Thymus (tissue), 11 donors: ENCODE measurements at regions not wholly inside any gene's neighbourhood (a gene's known extent, or its start where the extent isn't known, plus 50 kb on each side); places are given as distances from the start of the nearest gene placed in this dataset.

ENCODE experiments used
- DNase-seq, 9 donors: peaks; one replicate each; pipeline ENCODE4 v3.0.0-alpha.2; 2013; ENCODE audit warnings: low spot score in 9 of 9, low read depth in 6 of 9, missing footprints in 1 of 9
- H3K27ac ChIP-seq, 2 donors: one replicate each; pipeline ENCODE4 v1.5.1; 2013; ENCODE audit warnings: control low read depth in 1 of 2, low read depth in 1 of 2, low read length in 1 of 2, mild to moderate bottlenecking in 1 of 2, moderate library complexity in 1 of 2
- H3K27me3 ChIP-seq, 2 donors: one replicate each; pipeline ENCODE4 v1.5.1; 2013; ENCODE audit warnings: low read length in 1 of 2; ENCODE audit not compliant: control insufficient read depth in 2 of 2, insufficient read depth in 1 of 2
- H3K36me3 ChIP-seq, 2 donors: one replicate each; pipeline ENCODE4 v1.5.1; 2013; ENCODE audit warnings: low read length in 1 of 2, mild to moderate bottlenecking in 1 of 2, moderate library complexity in 1 of 2; ENCODE audit not compliant: control insufficient read depth in 2 of 2, insufficient read depth in 2 of 2
- H3K4me1 ChIP-seq, 2 donors: one replicate each; pipeline ENCODE4 v1.5.1; 2013; ENCODE audit warnings: low read length in 2 of 2; ENCODE audit not compliant: control insufficient read depth in 2 of 2, insufficient read depth in 2 of 2
- H3K4me3 ChIP-seq, 2 donors: one replicate each; pipeline ENCODE4 v1.5.1; 2013; ENCODE audit warnings: low read length in 2 of 2, control low read depth in 1 of 2, mild to moderate bottlenecking in 1 of 2
- H3K9me3 ChIP-seq, 2 donors: one replicate each; pipeline ENCODE4 v1.5.1; 2013; ENCODE audit warnings: low read length in 1 of 2, mild to moderate bottlenecking in 1 of 2; ENCODE audit not compliant: control insufficient read depth in 2 of 2, insufficient read depth in 1 of 2
- WGBS: extraction: QIAGEN DNeasy Blood & Tissue Kit; methylation state at CpG from one replicate; pipeline ENCODE4 v1.1.7; 2013; 5-methylcytosine and 5-hydroxymethylcytosine counted together
- donor health status: healthy.

DNA sequence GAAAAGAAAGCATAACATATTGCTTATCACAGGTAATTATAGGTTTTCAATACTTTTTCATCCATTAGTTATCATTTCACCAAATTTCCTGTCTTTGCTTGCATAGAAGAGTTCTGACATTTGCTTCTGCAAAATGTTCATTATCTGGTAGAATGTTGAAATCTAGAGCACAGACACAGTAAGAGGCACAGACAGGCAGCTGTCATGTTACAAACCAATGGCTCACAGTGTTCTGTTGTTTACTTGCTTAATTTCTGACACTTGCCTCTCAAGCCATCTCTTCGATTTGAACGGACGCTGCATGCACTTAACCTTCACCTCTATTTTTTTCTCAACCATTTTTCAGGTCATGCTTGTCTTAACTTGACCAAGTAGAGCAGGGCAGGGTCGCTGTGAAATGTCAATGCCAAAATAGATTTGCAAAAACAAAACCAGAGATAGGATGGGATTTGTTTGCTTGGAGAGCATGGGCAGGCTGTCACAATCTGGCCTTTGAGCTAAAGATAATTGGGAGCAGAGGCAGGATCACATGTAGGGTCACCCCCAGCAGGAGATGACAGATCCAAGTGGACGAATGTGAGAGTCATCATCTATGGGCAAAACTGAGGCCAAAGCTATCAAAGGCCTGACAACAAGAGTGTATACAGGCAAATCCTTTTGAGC, 292.3 kb downstream of the SMARCA1 start:
- Histone ChIP-seq H3K9me3 (no peaks in the 10 kb centered on the region), H3K4me3 (no peak overlapping the region), H3K27me3 (no peaks in the 10 kb centered on the region), H3K27ac (no peak overlapping the region), H3K36me3 (no peaks in the 10 kb centered on the region), H3K4me1 (no peaks in the 10 kb centered on the region)
- DNase-seq: no peak
- 89% methylated on average over 5 of the region's 5 CpGs for WGBS

- Histone ChIP-seq H3K4me3 (no peak overlapping the region), H3K36me3 (no peaks in the 10 kb centered on the region), H3K27ac (no peak overlapping the region), H3K27me3 (no peaks in the 10 kb centered on the region), H3K9me3 (no peaks in the 10 kb centered on the region), H3K4me1 (no peaks in the 10 kb centered on the region)
- WGBS: 78% methylated on average over 1 of the region's 1 CpG
- DNase-seq: no peak
Observed at GRCh38 chrX:129230168-129230567, 293.1 kb downstream of the SMARCA1 start.

DNA sequence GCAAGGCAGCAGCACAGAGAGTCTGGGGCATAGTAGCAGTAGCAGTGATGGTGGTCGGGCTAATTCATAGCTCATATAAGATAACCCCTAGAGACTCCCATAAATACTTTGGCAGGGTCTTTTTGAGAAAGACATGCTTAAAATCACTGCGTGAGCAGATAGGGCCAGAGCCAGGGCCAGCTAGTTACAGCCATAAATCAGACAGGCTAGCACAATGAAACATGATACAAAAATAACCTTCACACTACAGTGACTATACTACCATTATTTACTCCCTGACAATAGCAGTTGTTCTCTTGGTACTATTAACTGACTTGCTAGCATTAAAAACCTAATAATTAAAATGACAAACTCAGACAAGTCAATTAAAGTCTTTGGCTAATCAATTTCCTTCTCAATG, 295.9 kb downstream of the SMARCA1 start:
- Histone ChIP-seq H3K27ac (no peak overlapping the region), H3K4me3 (no peak overlapping the region), H3K9me3 (no peaks in the 10 kb centered on the region), H3K27me3 (no peaks in the 10 kb centered on the region), H3K36me3 (no peaks in the 10 kb centered on the region), H3K4me1 (no peaks in the 10 kb centered on the region)
- WGBS: 83% methylated on average over 2 of the region's 2 CpGs
- no peak for DNase-seq

GRCh38 chrX:129193357-129193756, 329.9 kb downstream of the SMARCA1 start:
- H3K27ac ChIP-seq: no peak overlapping the region
- no peak for DNase-seq
- no peaks in the 10 kb centered on the region for H3K9me3 ChIP-seq
- WGBS: 82% methylated on average over 4 of the region's 4 CpGs
- H3K27me3 ChIP-seq: no peaks in the 10 kb centered on the region
- no peaks in the 10 kb centered on the region for H3K36me3 ChIP-seq
- no peaks in the 10 kb centered on the region for H3K4me1 ChIP-seq
- no peak overlapping the region for H3K4me3 ChIP-seq

DNA sequence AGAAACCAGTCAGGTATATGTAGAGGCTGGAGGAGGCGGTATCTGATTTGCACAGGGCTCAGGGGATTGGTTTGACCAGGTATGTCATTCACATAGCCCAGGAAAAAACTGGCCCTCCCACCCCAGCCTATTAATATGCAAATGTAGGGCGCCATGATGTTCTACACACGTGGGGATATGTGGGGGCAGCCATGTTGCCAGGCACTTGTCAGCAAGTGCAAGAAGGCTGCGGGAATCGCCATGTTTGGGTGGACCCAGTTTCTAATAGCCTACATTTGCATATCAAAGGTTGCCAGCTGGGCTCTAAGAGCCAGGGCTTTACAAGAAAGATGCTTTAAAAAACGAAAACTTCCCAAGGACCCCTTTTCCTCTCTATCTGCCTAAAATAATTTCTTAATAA, 335.1 kb downstream of the SMARCA1 start:
- H3K9me3 ChIP-seq: no peaks in the 10 kb centered on the region
- 65% methylated on average over 6 of the region's 6 CpGs for WGBS

DNA sequence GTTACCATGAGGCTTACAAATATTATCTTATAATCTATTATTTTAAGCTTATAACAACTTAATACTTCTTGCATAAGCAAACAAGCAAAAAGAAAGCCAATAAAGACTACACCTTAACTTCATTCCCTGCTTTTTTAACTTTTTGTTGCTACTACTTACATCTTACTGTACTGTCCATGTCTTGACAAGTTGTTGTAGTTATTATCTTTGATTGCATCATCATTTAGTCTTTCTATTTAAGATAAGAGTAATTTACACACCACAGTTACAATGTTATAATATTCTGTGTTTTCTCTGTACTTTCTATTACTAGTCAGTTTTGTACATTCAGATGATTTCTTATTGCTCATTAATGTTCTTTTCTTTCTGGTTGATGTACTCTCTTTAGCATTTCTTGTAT, 346.6 kb downstream of the SMARCA1 start:
- H3K27me3 ChIP-seq: no peaks in the 10 kb centered on the region
- no peak for DNase-seq
- no peak overlapping the region for H3K27ac ChIP-seq
- no peak overlapping the region for H3K4me3 ChIP-seq
- H3K9me3 ChIP-seq: no peaks in the 10 kb centered on the region
- H3K36me3 ChIP-seq: no peaks in the 10 kb centered on the region
- H3K4me1 ChIP-seq: no peaks in the 10 kb centered on the region

More for the DNA sequence above, 335.1 kb downstream of the SMARCA1 start:
- H3K36me3 ChIP-seq: no peaks in the 10 kb centered on the region
- H3K27ac ChIP-seq: no peak overlapping the region
- H3K4me1 ChIP-seq: no peaks in the 10 kb centered on the region
- no peak overlapping the region for H3K4me3 ChIP-seq
- no peak for DNase-seq
- no peaks in the 10 kb centered on the region for H3K27me3 ChIP-seq

DNA sequence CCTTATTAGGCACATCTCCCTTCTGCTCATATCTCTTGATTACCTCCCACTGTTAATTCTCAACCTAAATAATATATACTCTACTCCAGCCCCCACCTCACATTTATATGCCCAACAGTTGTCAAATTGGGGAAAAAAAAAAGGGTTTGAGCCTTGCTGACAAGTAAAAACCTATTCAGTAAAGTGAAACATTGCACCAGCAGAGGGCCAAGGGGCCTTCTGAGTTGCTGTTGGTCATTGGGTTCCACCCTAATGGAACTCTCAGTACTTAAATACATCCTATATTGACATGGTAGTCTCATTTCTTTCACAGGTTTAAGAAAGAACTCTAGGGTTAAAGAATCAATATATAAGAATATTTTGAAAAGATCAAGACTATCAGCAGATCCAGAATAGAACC, 362.2 kb downstream of the SMARCA1 start:
- H3K4me3 ChIP-seq: no peak overlapping the region
- H3K27me3 ChIP-seq: no peaks in the 10 kb centered on the region
- H3K4me1 ChIP-seq: no peaks in the 10 kb centered on the region
- H3K27ac ChIP-seq: no peak overlapping the region
- no peak for DNase-seq
- H3K9me3 ChIP-seq: no peaks in the 10 kb centered on the region
- no peaks in the 10 kb centered on the region for H3K36me3 ChIP-seq

GRCh38 chrX:129158505-129158904, 364.8 kb downstream of the SMARCA1 start:
- Histone ChIP-seq H3K27ac (no peak overlapping the region), H3K4me1 (no peaks in the 10 kb centered on the region), H3K9me3 (no peaks in the 10 kb centered on the region), H3K27me3 (no peaks in the 10 kb centered on the region), H3K36me3 (no peaks in the 10 kb centered on the region), H3K4me3 (no peak overlapping the region)
- no peak for DNase-seq
- WGBS: 93% methylated on average over 2 of the region's 2 CpGs

- no peaks in the 10 kb centered on the region for H3K4me1 ChIP-seq
- no peaks in the 10 kb centered on the region for H3K27me3 ChIP-seq
- 66% methylated on average over 5 of the region's 5 CpGs for WGBS
- no peaks in the 10 kb centered on the region for H3K36me3 ChIP-seq
- no peak overlapping the region for H3K4me3 ChIP-seq
- no peak for DNase-seq
- no peak overlapping the region for H3K27ac ChIP-seq
- H3K9me3 ChIP-seq: no peaks in the 10 kb centered on the region
Observed at GRCh38 chrX:129145840-129146272, 377.4 kb downstream of the SMARCA1 start.

DNA sequence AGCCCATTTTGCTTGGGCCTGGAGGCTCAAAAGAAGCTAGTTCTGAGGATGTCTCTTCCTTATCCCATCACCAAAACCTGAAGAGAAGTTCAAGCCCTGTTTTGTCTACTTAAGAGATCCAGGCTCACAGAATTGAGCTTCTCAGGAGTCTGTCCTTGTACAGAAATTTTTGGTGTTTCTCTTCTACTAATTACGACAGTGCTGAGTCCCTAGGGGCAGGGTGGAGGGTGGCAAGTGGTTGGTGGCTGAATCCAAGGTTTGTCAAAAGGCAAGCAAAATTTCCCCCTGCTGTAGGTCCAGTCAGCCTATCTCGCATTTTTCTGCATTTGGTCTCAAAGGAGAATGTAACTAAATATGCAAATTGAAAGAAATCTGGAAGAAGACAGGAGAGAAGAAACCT, 377.9 kb downstream of the SMARCA1 start:
- H3K27me3 ChIP-seq: no peaks in the 10 kb centered on the region
- H3K9me3 ChIP-seq: no peaks in the 10 kb centered on the region
- H3K4me3 ChIP-seq: no peak overlapping the region
- no peak overlapping the region for H3K27ac ChIP-seq
- no peak for DNase-seq
- no peaks in the 10 kb centered on the region for H3K36me3 ChIP-seq
- no peaks in the 10 kb centered on the region for H3K4me1 ChIP-seq
- 66% methylated on average over 2 of the region's 2 CpGs for WGBS
